PC-3 (cell line): ENCODE measurements at regions not wholly inside any gene's neighbourhood (a gene's known extent, or its start where the extent isn't known, plus 50 kb on each side); places are given as distances from the start of the nearest gene placed in this dataset.

Source experiments
- EZH2phosphoT487 ChIP-seq: fragments of 300-600 bp; sonication (generic); IDR thresholded peaks from 2 replicates; pipeline ENCODE4 v1.6.1; 2018; ENCODE audit warnings: mild to moderate bottlenecking, antibody characterized with exemption, low read length, borderline replicate concordance
- TF ChIP-seq, protein P1 (sequence below): fragments of 300-600 bp; sonication (generic); conservative IDR thresholded peaks from 2 replicates; pipeline ENCODE4 v1.5.1; 2017; ENCODE audit warnings: antibody characterized with exemption, low read depth, mild to moderate bottlenecking, low read length

DNA sequence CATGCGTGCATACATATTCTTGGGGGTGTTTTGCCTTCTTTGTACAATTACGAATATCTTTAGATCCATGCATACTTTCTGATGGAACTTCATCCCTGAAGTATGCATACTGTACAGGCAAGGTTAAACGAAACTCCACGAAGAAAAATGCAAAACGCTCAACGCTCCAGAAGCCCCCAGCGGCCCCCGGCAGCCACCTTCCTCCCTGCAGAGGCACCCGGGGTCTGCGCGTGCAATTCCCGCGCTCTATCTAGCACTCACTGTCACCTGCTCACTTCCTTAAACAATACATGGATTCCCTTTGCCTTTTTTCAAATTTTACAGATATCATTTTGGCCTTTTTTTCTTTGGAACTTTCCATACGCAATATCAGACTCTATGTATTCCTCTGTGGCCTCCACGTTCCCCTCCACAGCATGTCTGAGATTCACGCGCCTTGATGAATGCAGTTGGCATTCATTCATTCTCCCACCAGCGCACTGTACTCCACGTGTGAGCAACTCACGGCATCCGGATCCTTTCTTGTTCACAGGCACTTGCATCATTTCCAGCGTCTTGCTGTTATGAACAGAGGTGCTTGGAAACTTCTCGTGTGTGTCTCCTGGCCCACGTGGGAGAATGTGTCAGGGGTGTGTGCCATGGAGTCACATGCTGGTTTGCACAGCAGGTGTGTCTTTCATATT is 214.3 kb downstream of the CTTN start:
- TF ChIP-seq, protein P1, sequence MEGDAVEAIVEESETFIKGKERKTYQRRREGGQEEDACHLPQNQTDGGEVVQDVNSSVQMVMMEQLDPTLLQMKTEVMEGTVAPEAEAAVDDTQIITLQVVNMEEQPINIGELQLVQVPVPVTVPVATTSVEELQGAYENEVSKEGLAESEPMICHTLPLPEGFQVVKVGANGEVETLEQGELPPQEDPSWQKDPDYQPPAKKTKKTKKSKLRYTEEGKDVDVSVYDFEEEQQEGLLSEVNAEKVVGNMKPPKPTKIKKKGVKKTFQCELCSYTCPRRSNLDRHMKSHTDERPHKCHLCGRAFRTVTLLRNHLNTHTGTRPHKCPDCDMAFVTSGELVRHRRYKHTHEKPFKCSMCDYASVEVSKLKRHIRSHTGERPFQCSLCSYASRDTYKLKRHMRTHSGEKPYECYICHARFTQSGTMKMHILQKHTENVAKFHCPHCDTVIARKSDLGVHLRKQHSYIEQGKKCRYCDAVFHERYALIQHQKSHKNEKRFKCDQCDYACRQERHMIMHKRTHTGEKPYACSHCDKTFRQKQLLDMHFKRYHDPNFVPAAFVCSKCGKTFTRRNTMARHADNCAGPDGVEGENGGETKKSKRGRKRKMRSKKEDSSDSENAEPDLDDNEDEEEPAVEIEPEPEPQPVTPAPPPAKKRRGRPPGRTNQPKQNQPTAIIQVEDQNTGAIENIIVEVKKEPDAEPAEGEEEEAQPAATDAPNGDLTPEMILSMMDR = no peak
- no peak for TF ChIP-seq EZH2phosphoT487
